B cell (primary cell): ENCODE measurements at regions not wholly inside any gene's neighbourhood (a gene's known extent, or its start where the extent isn't known, plus 50 kb on each side); places are given as distances from the start of the nearest gene placed in this dataset.

ENCODE experiments used
- ATAC-seq: fragments of 200-7000 bp; cut with Tn5 transposase; one replicate; pipeline ENCODE4 v1.10.0; 2021; ENCODE audit warnings: low read depth, mild to moderate bottlenecking, moderate number of reproducible peaks, moderate library complexity
- CTCF ChIA-PET: fragments of 350-600 bp; sonication (Branson Sonifier 250); formaldehyde crosslinking; loops from one replicate; lab custom pipeline; 2021; ENCODE audit warnings: antibody characterized with exemption, inconsistent platforms; lab: Charles Lee
- POLR2A ChIA-PET: fragments of 350-600 bp; sonication (Branson Sonifier 250); formaldehyde crosslinking; loops from one replicate; lab custom pipeline; 2021; ENCODE audit warnings: antibody characterized with exemption; lab: Charles Lee
- DNase-seq: peaks from one replicate; pipeline ENCODE4 v3.0.0; 2013
- H2AFZ ChIP-seq: 2 replicates; pipeline ENCODE4 v1.6.1; 2012; ENCODE audit warnings: mild to moderate bottlenecking, low read depth, low read length; ENCODE audit not compliant: insufficient read depth, poor library complexity, severe bottlenecking
- H3K27ac ChIP-seq, 2 donors: 1 replicate in 1 of 2; 2 replicates in 1 of 2; pipeline ENCODE4 v1.5.1; 2012 to 2013; ENCODE audit warnings: low read length in 2 of 2, mild to moderate bottlenecking in 2 of 2, moderate library complexity in 1 of 2
- H3K27me3 ChIP-seq, 4 experiments: fragments of 200-600 bp in 1 of 4; sonication (generic) in 1 of 4; replicated peaks in 1 of 4; 1 replicate in 2 of 4; 2 replicates in 2 of 4; pipeline versions ENCODE4 v1.6.1 to v1.7.0; 2013 to 2016; ENCODE audit warnings: low read length in 3 of 4, mild to moderate bottlenecking in 2 of 4, mixed read lengths in 1 of 4, moderate library complexity in 1 of 4; ENCODE audit not compliant: insufficient read depth in 4 of 4, control insufficient read depth in 3 of 4; ENCODE audit errors: control extremely low read depth in 1 of 4
- H3K36me3 ChIP-seq, 2 experiments: replicated peaks in 1 of 2; 1 replicate in 1 of 2; 2 replicates in 1 of 2; pipeline versions ENCODE4 v1.6.1 to v1.7.1; 2013; ENCODE audit warnings: low read length in 1 of 2; ENCODE audit not compliant: insufficient read depth in 2 of 2, control insufficient read depth in 1 of 2; ENCODE audit errors: control extremely low read depth in 1 of 2, extremely low read depth in 1 of 2
- H3K4me1 ChIP-seq, 2 donors: fragments of 200-600 bp in 1 of 2; sonication (generic) in 1 of 2; 1 replicate in 1 of 2; 2 replicates in 1 of 2; pipeline versions ENCODE4 v1.5.1 to v1.6.1; 2013 to 2017; ENCODE audit warnings: low read length in 2 of 2; ENCODE audit not compliant: control insufficient read depth in 2 of 2, insufficient read depth in 2 of 2
- H3K4me2 ChIP-seq: replicated peaks from 2 replicates; pipeline ENCODE3; 2012; ENCODE audit warnings: mild to moderate bottlenecking, low read depth, low read length; ENCODE audit not compliant: poor library complexity, severe bottlenecking
- H3K4me3 ChIP-seq, 5 experiments: fragments of 200-600 bp in 1 of 5; sonication (generic) in 1 of 5; 1 replicate in 3 of 5; 2 replicates in 2 of 5; pipeline versions ENCODE4 v1.5.1 to v1.7.0; 2011 to 2016; ENCODE audit warnings: low read length in 4 of 5, mild to moderate bottlenecking in 4 of 5, low read depth in 2 of 5, control low read depth in 1 of 5, moderate library complexity in 1 of 5; ENCODE audit not compliant: insufficient read depth in 1 of 5; ENCODE audit errors: control extremely low read depth in 1 of 5, extremely low read depth in 1 of 5
- H3K79me2 ChIP-seq: fragments of 200-600 bp; sonication (generic); one replicate; pipeline ENCODE4 v1.6.0; 2016; ENCODE audit warnings: low read length; ENCODE audit not compliant: control insufficient read depth, insufficient read depth
- H3K9ac ChIP-seq: fragments of 200-600 bp; sonication (generic); 2 replicates; pipeline ENCODE4 v1.6.1; 2017; ENCODE audit warnings: mild to moderate bottlenecking, low read length, moderate library complexity
- H3K9me3 ChIP-seq, 3 donors: one replicate each; pipeline versions ENCODE4 v1.6.1 to v1.7.1; 2013; ENCODE audit warnings: low read length in 2 of 3; ENCODE audit not compliant: control insufficient read depth in 2 of 3, insufficient read depth in 1 of 3; ENCODE audit errors: control extremely low read depth in 1 of 3
- H4K20me1 ChIP-seq: 2 replicates; pipeline ENCODE4 v1.6.0; 2012; ENCODE audit warnings: mild to moderate bottlenecking, low read length; ENCODE audit not compliant: insufficient read depth, control insufficient read depth, poor library complexity, severe bottlenecking
- H3K27ac Mint-ChIP-seq: one replicate; pipeline ENCODE4 v1.8.0; 2021; ENCODE audit warnings: mixed read lengths
- H3K27me3 Mint-ChIP-seq: one replicate; pipeline ENCODE4 v1.8.0; 2021; ENCODE audit warnings: mixed read lengths
- H3K4me1 Mint-ChIP-seq: one replicate; pipeline ENCODE4 v1.8.0; 2021; ENCODE audit warnings: mixed read lengths
- H3K4me3 Mint-ChIP-seq: one replicate; pipeline ENCODE4 v1.8.0; 2021; ENCODE audit warnings: mixed read lengths
- H3K9me3 Mint-ChIP-seq: one replicate; pipeline ENCODE4 v1.8.0; 2022; ENCODE audit warnings: mixed read lengths; ENCODE audit not compliant: insufficient read depth
- EZH2 ChIP-seq: IDR thresholded peaks from 2 replicates; pipeline ENCODE4 v1.6.1; 2012; ENCODE audit warnings: borderline replicate concordance, low read depth, mild to moderate bottlenecking, moderate library complexity, low read length; ENCODE audit not compliant: insufficient read depth, poor library complexity, severe bottlenecking
- WGBS: methylation state at CpG from one replicate; pipeline ENCODE4 v1.1.5; 2013; ENCODE audit warnings: missing lambda C conversion rate; ENCODE audit not compliant: insufficient coverage; 5-methylcytosine and 5-hydroxymethylcytosine counted together
- intact Hi-C: fragments of 100-400 bp; cut with micrococcal nuclease; formaldehyde crosslinking; loops from one replicate; pipeline ENCODE4 v1.10.0; 2022
- TF ChIP-seq, protein P1 (sequence below): fragments of 200-600 bp; IDR thresholded peaks from one replicate; pipeline ENCODE4 v1.8.0; 2022; ENCODE audit warnings: antibody characterized with exemption, mild to moderate bottlenecking

- Histone ChIP-seq H3K27ac (no peak overlapping the region), H3K9me3 (no peaks in the 10 kb centered on the region), H4K20me1 (no peaks in the 10 kb centered on the region), H3K36me3 (no peaks in the 10 kb centered on the region), H2AFZ (no peak overlapping the region), H3K27me3 (no peaks in the 10 kb centered on the region), H3K4me1 (no peaks in the 10 kb centered on the region), H3K4me3 (no peak overlapping the region), H3K4me2 (no peak overlapping the region), H3K79me2 (no peaks in the 10 kb centered on the region), H3K9ac (no peak overlapping the region)
- ChIA-PET POLR2A (no interaction called here), CTCF (no interaction called here)
- Mint-ChIP-seq H3K27me3 (no peaks in the 10 kb centered on the region), H3K27ac (no peak overlapping the region), H3K4me1 (no peaks in the 10 kb centered on the region), H3K4me3 (no peak overlapping the region), H3K9me3 (no peaks in the 10 kb centered on the region)
- intact Hi-C loops: no loop called here
- no peak for DNase-seq
- ATAC-seq: no peak
- no CpG with 5 or more reads among the region's 1 CpG for WGBS
- TF ChIP-seq, protein P1, sequence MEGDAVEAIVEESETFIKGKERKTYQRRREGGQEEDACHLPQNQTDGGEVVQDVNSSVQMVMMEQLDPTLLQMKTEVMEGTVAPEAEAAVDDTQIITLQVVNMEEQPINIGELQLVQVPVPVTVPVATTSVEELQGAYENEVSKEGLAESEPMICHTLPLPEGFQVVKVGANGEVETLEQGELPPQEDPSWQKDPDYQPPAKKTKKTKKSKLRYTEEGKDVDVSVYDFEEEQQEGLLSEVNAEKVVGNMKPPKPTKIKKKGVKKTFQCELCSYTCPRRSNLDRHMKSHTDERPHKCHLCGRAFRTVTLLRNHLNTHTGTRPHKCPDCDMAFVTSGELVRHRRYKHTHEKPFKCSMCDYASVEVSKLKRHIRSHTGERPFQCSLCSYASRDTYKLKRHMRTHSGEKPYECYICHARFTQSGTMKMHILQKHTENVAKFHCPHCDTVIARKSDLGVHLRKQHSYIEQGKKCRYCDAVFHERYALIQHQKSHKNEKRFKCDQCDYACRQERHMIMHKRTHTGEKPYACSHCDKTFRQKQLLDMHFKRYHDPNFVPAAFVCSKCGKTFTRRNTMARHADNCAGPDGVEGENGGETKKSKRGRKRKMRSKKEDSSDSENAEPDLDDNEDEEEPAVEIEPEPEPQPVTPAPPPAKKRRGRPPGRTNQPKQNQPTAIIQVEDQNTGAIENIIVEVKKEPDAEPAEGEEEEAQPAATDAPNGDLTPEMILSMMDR: no peak
- no peak for TF ChIP-seq EZH2
Observed at GRCh38 chr16:54742436-54742835, 188.2 kb upstream of the IRX5 start.

DNA sequence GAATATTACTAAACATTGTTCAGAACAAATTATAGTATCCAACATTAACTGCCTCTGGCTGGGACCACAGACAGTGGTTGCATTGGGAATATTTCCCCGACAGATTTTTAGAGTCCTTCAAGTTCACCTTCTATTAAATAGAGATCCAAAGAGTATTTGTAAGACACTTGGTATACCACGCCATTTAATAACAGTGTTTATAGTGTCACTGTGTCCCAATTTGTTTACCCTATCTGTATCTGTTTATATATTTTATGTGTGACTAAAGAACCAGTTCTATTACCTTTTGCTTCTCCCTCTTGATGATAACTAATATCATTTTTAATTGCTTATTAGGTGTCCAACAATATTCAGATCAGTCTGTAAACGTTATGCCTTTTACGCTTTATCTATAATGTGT is 191.3 kb upstream of the IRX5 start:
- no peak overlapping the region for H3K9ac ChIP-seq
- H3K9me3 Mint-ChIP-seq: no peaks in the 10 kb centered on the region
- no peaks in the 10 kb centered on the region for H3K4me1 Mint-ChIP-seq
- H3K4me1 ChIP-seq: no peaks in the 10 kb centered on the region
- DNase-seq: no peak
- H2AFZ ChIP-seq: no peak overlapping the region
- H3K4me2 ChIP-seq: no peak overlapping the region
- intact Hi-C loops: no loop called here
- TF ChIP-seq, protein P1: no peak
- no peak for TF ChIP-seq EZH2
- no peak overlapping the region for H3K27ac ChIP-seq
- H3K27me3 Mint-ChIP-seq: no peaks in the 10 kb centered on the region
- ChIA-PET CTCF (no interaction called here), POLR2A (no interaction called here)
- H3K36me3 ChIP-seq: no peaks in the 10 kb centered on the region
- ATAC-seq: no peak
- H3K27ac Mint-ChIP-seq: no peak overlapping the region
- no peaks in the 10 kb centered on the region for H4K20me1 ChIP-seq
- WGBS: no CpG with 5 or more reads among the region's 4 CpGs
- H3K4me3 ChIP-seq: no peak overlapping the region
- no peak overlapping the region for H3K4me3 Mint-ChIP-seq
- H3K27me3 ChIP-seq: no peaks in the 10 kb centered on the region
- no peaks in the 10 kb centered on the region for H3K79me2 ChIP-seq
- no peaks in the 10 kb centered on the region for H3K9me3 ChIP-seq
